ENCODE measurements at regions not wholly inside any gene's neighbourhood (a gene's known extent, or its start where the extent isn't known, plus 50 kb on each side); places are given as distances from the start of the nearest gene placed in this dataset.

GRCh38 chr9:1857808-1858207 is 157.3 kb upstream of the SMARCA2 start (continued):
- TF ChIP-seq ZBTB33 (IDR thresholded peaks at IDR 0.05; ENCODE audit: extremely low read depth, insufficient replicate concordance, low read length): no peak
- no peak for TF ChIP-seq ATF3 (IDR thresholded peaks at IDR 0.05)

- peak; percentile 7 for DNase-seq (ENCODE audit: low read depth, low spot score)
Measured at GRCh38 chr9:1869843-1870242, 145.3 kb upstream of the SMARCA2 start.

More at GRCh38 chr9:1869843-1870242, 145.3 kb upstream of the SMARCA2 start:
- Histone ChIP-seq H3K36me3 (ENCODE audit: control insufficient read depth in 1 of 2, insufficient read depth in 2 of 2, low read length in 2 of 2) (no peaks in the 10 kb centered on the region), H3K4me1 (ENCODE audit: control insufficient read depth in 1 of 2, insufficient read depth in 2 of 2, low read length in 2 of 2) (no peaks in the 10 kb centered on the region), H3K4me2 (ENCODE audit: low read length) (no peak overlapping the region), H3K4me3 (replicated peaks in 1 of 2; ENCODE audit: low read depth in 1 of 2, low read length in 2 of 2) (no peak overlapping the region), H3K27me3 (ENCODE audit: insufficient read depth, low read length) (no peaks in the 10 kb centered on the region), H4K20me1 (ENCODE audit: insufficient read depth) (no peaks in the 10 kb centered on the region), H3K9me2 (ENCODE audit: insufficient read depth) (no peaks in the 10 kb centered on the region), H3K79me2 (ENCODE audit: insufficient read depth, low read length) (no peaks in the 10 kb centered on the region), H3K9ac (ENCODE audit: low read length) (no peak overlapping the region), H3K9me3 (ENCODE audit: control insufficient read depth in 1 of 2, insufficient read depth in 1 of 2, low read depth in 1 of 2, low read length in 2 of 2) (no peaks in the 10 kb centered on the region), H3K27ac (ENCODE audit: low read depth, low read length) (no peak overlapping the region), H2AFZ (ENCODE audit: low read depth, low read length, poor library complexity, severe bottlenecking) (no peak overlapping the region)
- peak; percentile 82 for ATAC-seq
- peak; percentile 24 to 71 (median 70); a peak in 5 of 6 replicates for TF ChIP-seq CTCF (IDR thresholded peaks at IDR 0.05 in 2 of 3, conservative IDR thresholded peaks at IDR 0.05 in 1 of 3; ENCODE audit: borderline replicate concordance in 1 of 3, insufficient read depth in 1 of 3, low read depth in 2 of 3, low read length in 2 of 3)
- TF ChIP-seq ZNF274 (IDR thresholded peaks at IDR 0.05; ENCODE audit: low read depth, low read length): no peak
- no peak for TF ChIP-seq YY1 (IDR thresholded peaks at IDR 0.05; ENCODE audit: extremely low read depth, insufficient replicate concordance, low read depth, low read length)
- peak; percentile 57 for TF ChIP-seq RAD21 (IDR thresholded peaks at IDR 0.05; ENCODE audit: low read depth)
- ChIA-PET RAD21 (ENCODE audit: low non-redundant PET in 1 of 2, low total read pairs in 2 of 2, uncharacterized antibody in 2 of 2, unreplicated experiment in 2 of 2) (no interaction called here), CTCF (no interaction called here), POLR2A (no interaction called here)
- intact Hi-C loops (cut with micrococcal nuclease): loop anchor here (5.0 kb wide), 2 partner anchors 217 to 853 kb away; no protein-coding TSS in a partner anchor
- BruUV-seq (replicated peaks): no TSS peak

Data from HCT116 (cell line).